Colonic mucosa (tissue), 4 donors: ENCODE measurements at regions not wholly inside any gene's neighbourhood (a gene's known extent, or its start where the extent isn't known, plus 50 kb on each side); places are given as distances from the start of the nearest gene placed in this dataset.

Experiments used
- DNase-seq: peaks from one replicate; pipeline ENCODE4 v3.0.0-alpha.2; 2020
- H3K27ac ChIP-seq: fragments of 200-600 bp; one replicate; pipeline ENCODE4 v1.8.0; 2021
- H3K27me3 ChIP-seq: fragments of 200-600 bp; one replicate; pipeline ENCODE4 v1.8.0; 2021
- H3K36me3 ChIP-seq: fragments of 200-600 bp; one replicate; pipeline ENCODE4 v1.8.0; 2021
- H3K4me1 ChIP-seq: fragments of 200-600 bp; one replicate; pipeline ENCODE4 v1.8.0; 2021; ENCODE audit warnings: mild to moderate bottlenecking
- H3K4me3 ChIP-seq: fragments of 200-600 bp; one replicate; pipeline ENCODE4 v1.8.0; 2021
- H3K9ac ChIP-seq, 2 donors: one replicate each; pipeline ENCODE4 v1.7.0; 2013; ENCODE audit warnings: control low read depth in 2 of 2, low read depth in 2 of 2, low read length in 2 of 2
- H3K9me3 ChIP-seq: fragments of 200-600 bp; one replicate; pipeline ENCODE4 v1.8.0; 2021
- CTCF ChIP-seq: fragments of 200-600 bp; IDR thresholded peaks from one replicate; pipeline ENCODE4 v1.8.0; 2022; ENCODE audit warnings: antibody characterized with exemption, mild to moderate bottlenecking
- intact Hi-C: fragments of 100-400 bp; cut with DNase I; formaldehyde crosslinking; loops from one replicate; pipeline ENCODE4 v1.14.1; 2022
- donor health status: healthy.
- donor health status: DM: no; HTN: no; CAD: no.
- donor health status: DM: no; HTN: no; CAD: no.

GRCh38 chr7:46259947-46260346 lies 338.9 kb upstream of the IGFBP3 start:
- H3K9ac ChIP-seq, result no peak overlapping the region
- no peaks in the 10 kb centered on the region for H3K9me3 ChIP-seq
- no peaks in the 10 kb centered on the region for H3K4me1 ChIP-seq
- intact Hi-C loops, result no loop called here
- no peaks in the 10 kb centered on the region for H3K27me3 ChIP-seq
- DNase-seq, result no peak
- no peak overlapping the region for H3K27ac ChIP-seq
- H3K4me3 ChIP-seq, result no peak overlapping the region
- no peaks in the 10 kb centered on the region for H3K36me3 ChIP-seq
- TF ChIP-seq CTCF, result no peak

- H3K27me3 ChIP-seq, result no peaks in the 10 kb centered on the region
- DNase-seq, result no peak
- H3K4me1 ChIP-seq, result no peaks in the 10 kb centered on the region
- no peak overlapping the region for H3K9ac ChIP-seq
- TF ChIP-seq CTCF, result no peak
- H3K27ac ChIP-seq, result no peak overlapping the region
- intact Hi-C loops, result no loop called here
- no peaks in the 10 kb centered on the region for H3K9me3 ChIP-seq
- no peak overlapping the region for H3K4me3 ChIP-seq
- no peaks in the 10 kb centered on the region for H3K36me3 ChIP-seq
Measured at GRCh38 chr7:46257761-46258448, 336.8 kb upstream of the IGFBP3 start.

DNA sequence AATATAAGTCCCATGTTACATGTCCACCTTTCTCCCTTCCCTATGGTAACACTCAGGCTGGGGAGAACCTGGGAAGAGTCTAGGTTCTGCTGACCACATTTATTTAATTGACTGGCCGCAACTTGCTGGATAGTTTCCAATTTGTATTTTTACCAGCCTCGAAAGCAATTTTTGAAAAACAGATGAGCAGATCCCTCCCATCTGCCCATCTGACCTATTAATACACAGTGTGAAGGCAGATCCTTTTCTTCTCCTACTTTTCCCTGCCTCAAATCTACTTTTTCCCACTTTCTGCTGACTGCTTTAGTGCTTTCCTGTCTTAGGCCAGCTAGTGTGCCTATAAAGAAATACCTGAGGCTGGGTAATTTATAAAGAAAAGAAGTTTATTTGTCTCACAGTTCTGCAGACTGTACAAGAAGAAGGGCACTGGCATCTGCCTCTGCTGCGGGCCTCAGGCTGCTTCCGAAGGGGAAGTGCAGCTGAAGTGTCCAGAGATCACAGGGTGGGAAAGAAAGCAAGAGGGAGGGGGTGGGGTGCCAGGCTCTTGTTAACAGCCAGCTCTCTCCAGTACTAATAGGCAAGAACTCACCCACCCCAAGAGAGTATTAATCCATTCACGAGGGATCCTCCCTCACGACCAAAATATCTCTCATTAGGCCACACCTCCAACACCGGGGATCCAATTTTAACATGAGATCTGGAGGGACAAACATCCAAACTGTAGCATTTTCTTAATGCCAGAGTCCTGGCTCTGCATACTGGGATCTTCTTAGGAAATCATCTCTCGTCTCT lies 336.0 kb upstream of the IGFBP3 start:
- H3K36me3 ChIP-seq, result no peaks in the 10 kb centered on the region
- H3K9me3 ChIP-seq, result no peaks in the 10 kb centered on the region
- TF ChIP-seq CTCF, result no peak
- no peaks in the 10 kb centered on the region for H3K27me3 ChIP-seq
- intact Hi-C loops, result no loop called here
- no peak overlapping the region for H3K27ac ChIP-seq
- no peak overlapping the region for H3K4me3 ChIP-seq
- no peaks in the 10 kb centered on the region for H3K4me1 ChIP-seq
- H3K9ac ChIP-seq, result no peak overlapping the region
- no peak for DNase-seq

- TF ChIP-seq CTCF, result no peak
Measured at GRCh38 chr7:46253520-46253919, 332.4 kb upstream of the IGFBP3 start.

GRCh38 chr7:46247664-46248063 lies 326.6 kb upstream of the IGFBP3 start:
- DNase-seq, result no peak
- Histone ChIP-seq H3K4me1 (no peaks in the 10 kb centered on the region), H3K9me3 (no peaks in the 10 kb centered on the region), H3K27ac (no peak overlapping the region), H3K9ac (no peak overlapping the region), H3K4me3 (no peak overlapping the region), H3K36me3 (no peaks in the 10 kb centered on the region), H3K27me3 (no peaks in the 10 kb centered on the region)
- TF ChIP-seq CTCF, result no peak
- intact Hi-C loops, result no loop called here

More at GRCh38 chr7:46253520-46253919, 332.4 kb upstream of the IGFBP3 start:
- H3K27me3 ChIP-seq, result no peaks in the 10 kb centered on the region
- H3K36me3 ChIP-seq, result no peaks in the 10 kb centered on the region
- intact Hi-C loops, result no loop called here
- no peaks in the 10 kb centered on the region for H3K4me1 ChIP-seq
- H3K27ac ChIP-seq, result no peak overlapping the region
- no peak overlapping the region for H3K4me3 ChIP-seq
- H3K9ac ChIP-seq, result no peak overlapping the region
- no peaks in the 10 kb centered on the region for H3K9me3 ChIP-seq
- DNase-seq, result no peak
